OCI-LY1 (cell line): ENCODE measurements at regions not wholly inside any gene's neighbourhood (a gene's known extent, or its start where the extent isn't known, plus 50 kb on each side); places are given as distances from the start of the nearest gene placed in this dataset.

Experiments
- EZH2 ChIP-seq: fragments of 200-600 bp; sonication (generic), shearing (Covaris generic); IDR thresholded peaks from 2 replicates; pipeline ENCODE4 v1.8.0; 2017; ENCODE audit warnings: borderline replicate concordance, mixed run types, mild to moderate bottlenecking, antibody characterized with exemption, low read length, moderate library complexity, mixed read lengths
- TF ChIP-seq, protein P1 (sequence below): fragments of 200-600 bp; sonication (generic), shearing (Covaris generic); IDR thresholded peaks from 2 replicates; pipeline ENCODE4 v1.5.1; 2017; ENCODE audit warnings: mild to moderate bottlenecking, antibody characterized with exemption, low read length, moderate library complexity, mixed read lengths

DNA sequence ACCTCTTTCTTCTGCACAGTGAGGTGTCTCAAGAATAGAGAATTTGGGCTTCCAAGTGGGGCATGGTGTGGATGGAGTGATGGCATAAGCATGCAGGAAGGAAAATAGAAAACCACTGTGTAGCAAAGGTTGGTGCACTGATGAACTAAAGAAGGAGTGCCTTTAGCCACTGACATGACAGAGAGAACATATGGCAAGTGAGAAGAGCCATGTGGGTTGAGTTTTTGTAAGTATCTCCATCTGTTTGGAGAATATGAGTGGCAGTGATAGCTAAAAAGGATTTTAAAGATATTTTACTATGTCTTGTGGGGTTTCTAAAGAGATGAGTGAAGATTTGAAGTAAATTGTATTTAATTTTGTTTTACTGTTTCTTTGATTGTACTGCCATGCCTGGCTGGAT, 160.5 kb upstream of the GRIK2 start:
- TF ChIP-seq, protein P1, sequence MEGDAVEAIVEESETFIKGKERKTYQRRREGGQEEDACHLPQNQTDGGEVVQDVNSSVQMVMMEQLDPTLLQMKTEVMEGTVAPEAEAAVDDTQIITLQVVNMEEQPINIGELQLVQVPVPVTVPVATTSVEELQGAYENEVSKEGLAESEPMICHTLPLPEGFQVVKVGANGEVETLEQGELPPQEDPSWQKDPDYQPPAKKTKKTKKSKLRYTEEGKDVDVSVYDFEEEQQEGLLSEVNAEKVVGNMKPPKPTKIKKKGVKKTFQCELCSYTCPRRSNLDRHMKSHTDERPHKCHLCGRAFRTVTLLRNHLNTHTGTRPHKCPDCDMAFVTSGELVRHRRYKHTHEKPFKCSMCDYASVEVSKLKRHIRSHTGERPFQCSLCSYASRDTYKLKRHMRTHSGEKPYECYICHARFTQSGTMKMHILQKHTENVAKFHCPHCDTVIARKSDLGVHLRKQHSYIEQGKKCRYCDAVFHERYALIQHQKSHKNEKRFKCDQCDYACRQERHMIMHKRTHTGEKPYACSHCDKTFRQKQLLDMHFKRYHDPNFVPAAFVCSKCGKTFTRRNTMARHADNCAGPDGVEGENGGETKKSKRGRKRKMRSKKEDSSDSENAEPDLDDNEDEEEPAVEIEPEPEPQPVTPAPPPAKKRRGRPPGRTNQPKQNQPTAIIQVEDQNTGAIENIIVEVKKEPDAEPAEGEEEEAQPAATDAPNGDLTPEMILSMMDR = no peak
- no peak for TF ChIP-seq EZH2
